GM18511 (cell line): ENCODE measurements at regions not wholly inside any gene's neighbourhood (a gene's known extent, or its start where the extent isn't known, plus 50 kb on each side); places are given as distances from the start of the nearest gene placed in this dataset.

Experiments used
- ATAC-seq: cut with Tn5 transposase; IDR thresholded peaks from one replicate; pipeline ENCODE4 v1.9.1; 2021; ENCODE audit warnings: mild to moderate bottlenecking, moderate library complexity; ENCODE audit not compliant: unreplicated experiment

GRCh38 chr7:145928937-145929336 lies 187.7 kb upstream of the CNTNAP2 start:
- no peak for ATAC-seq

GRCh38 chr7:145919712-145920111 lies 196.9 kb upstream of the CNTNAP2 start:
- ATAC-seq, result no peak

GRCh38 chr7:145916776-145917175 lies 199.8 kb upstream of the CNTNAP2 start:
- no peak for ATAC-seq

GRCh38 chr7:145915679-145916078 lies 200.9 kb upstream of the CNTNAP2 start:
- no peak for ATAC-seq

- ATAC-seq, result peak; percentile 94
Observed at GRCh38 chr7:145909991-145910513, 206.5 kb upstream of the CNTNAP2 start.

GRCh38 chr7:145903658-145904057 lies 212.9 kb upstream of the CNTNAP2 start:
- no peak for ATAC-seq

GRCh38 chr7:145902123-145902522 lies 214.5 kb upstream of the CNTNAP2 start:
- ATAC-seq, result no peak

- ATAC-seq, result no peak
Observed at GRCh38 chr7:145899938-145900337, 216.7 kb upstream of the CNTNAP2 start.

GRCh38 chr7:145893925-145894535 lies 222.6 kb upstream of the CNTNAP2 start:
- ATAC-seq, result no peak

- peak; percentile 71 for ATAC-seq
Observed at GRCh38 chr7:145884716-145885514, 231.7 kb upstream of the CNTNAP2 start.

- no peak for ATAC-seq
Observed at GRCh38 chr7:145876376-145876775, 240.2 kb upstream of the CNTNAP2 start.

GRCh38 chr7:145875267-145875666 lies 241.3 kb upstream of the CNTNAP2 start:
- ATAC-seq, result no peak

GRCh38 chr7:145868935-145869334 lies 247.7 kb upstream of the CNTNAP2 start:
- ATAC-seq, result no peak

- ATAC-seq, result no peak
Observed at GRCh38 chr7:145862212-145862611, 254.4 kb upstream of the CNTNAP2 start.

- ATAC-seq, result peak; percentile 67
Observed at GRCh38 chr7:145860809-145861208, 255.8 kb upstream of the CNTNAP2 start.

- no peak for ATAC-seq
Observed at GRCh38 chr7:145850636-145851035, 266.0 kb upstream of the CNTNAP2 start.

GRCh38 chr7:145848691-145849090 lies 267.9 kb upstream of the CNTNAP2 start:
- peak; percentile 43 for ATAC-seq

- peak; percentile 51 for ATAC-seq
Observed at GRCh38 chr7:145845345-145845744, 271.3 kb upstream of the CNTNAP2 start.

- no peak for ATAC-seq
Observed at GRCh38 chr7:145839814-145840213, 276.8 kb upstream of the CNTNAP2 start.

- no peak for ATAC-seq
Observed at GRCh38 chr7:145831616-145832206, 284.9 kb upstream of the CNTNAP2 start.

GRCh38 chr7:145817687-145818086 lies 298.9 kb upstream of the CNTNAP2 start:
- ATAC-seq, result no peak

GRCh38 chr7:145812218-145812617 lies 304.4 kb upstream of the CNTNAP2 start:
- no peak for ATAC-seq
